ENCODE measurements at regions not wholly inside any gene's neighbourhood (a gene's known extent, or its start where the extent isn't known, plus 50 kb on each side); places are given as distances from the start of the nearest gene placed in this dataset.

DNA sequence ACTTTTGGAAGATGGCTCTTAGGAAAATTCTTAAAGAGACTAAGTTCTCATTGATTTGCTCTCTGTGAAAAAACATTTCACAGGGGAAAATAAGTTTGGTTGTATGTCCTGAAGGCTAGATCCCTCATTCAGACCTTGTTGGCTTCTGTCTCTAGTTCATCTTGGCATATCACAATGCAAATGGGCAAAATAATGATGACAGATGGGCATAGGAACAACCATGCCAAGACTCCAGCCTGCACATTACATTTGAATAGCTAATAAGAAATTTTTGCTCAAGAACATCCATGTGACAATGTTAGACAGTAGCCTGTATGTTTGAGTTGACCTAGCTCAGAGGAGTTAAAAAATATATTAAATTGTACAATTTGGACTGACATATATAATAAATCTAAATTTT lies 292.9 kb downstream of the PLA2G4A start:
- ATAC-seq (ENCODE audit: low read depth), result no peak
- intact Hi-C loops (cut with micrococcal nuclease), result no loop called here
- no peaks in the 10 kb centered on the region for H3K36me3 Mint-ChIP-seq (ENCODE audit: low read depth)
- H3K27ac Mint-ChIP-seq, result no peak overlapping the region
- ChIA-PET CTCF (no interaction called here), POLR2A (no interaction called here)
- no peak for DNase-seq
- H3K4me3 Mint-ChIP-seq, result no peak overlapping the region
- peaks cover 5% of the 10 kb centered on the region for H3K9me3 Mint-ChIP-seq
- H3K4me1 Mint-ChIP-seq, result no peaks in the 10 kb centered on the region
- TF ChIP-seq, protein P1, sequence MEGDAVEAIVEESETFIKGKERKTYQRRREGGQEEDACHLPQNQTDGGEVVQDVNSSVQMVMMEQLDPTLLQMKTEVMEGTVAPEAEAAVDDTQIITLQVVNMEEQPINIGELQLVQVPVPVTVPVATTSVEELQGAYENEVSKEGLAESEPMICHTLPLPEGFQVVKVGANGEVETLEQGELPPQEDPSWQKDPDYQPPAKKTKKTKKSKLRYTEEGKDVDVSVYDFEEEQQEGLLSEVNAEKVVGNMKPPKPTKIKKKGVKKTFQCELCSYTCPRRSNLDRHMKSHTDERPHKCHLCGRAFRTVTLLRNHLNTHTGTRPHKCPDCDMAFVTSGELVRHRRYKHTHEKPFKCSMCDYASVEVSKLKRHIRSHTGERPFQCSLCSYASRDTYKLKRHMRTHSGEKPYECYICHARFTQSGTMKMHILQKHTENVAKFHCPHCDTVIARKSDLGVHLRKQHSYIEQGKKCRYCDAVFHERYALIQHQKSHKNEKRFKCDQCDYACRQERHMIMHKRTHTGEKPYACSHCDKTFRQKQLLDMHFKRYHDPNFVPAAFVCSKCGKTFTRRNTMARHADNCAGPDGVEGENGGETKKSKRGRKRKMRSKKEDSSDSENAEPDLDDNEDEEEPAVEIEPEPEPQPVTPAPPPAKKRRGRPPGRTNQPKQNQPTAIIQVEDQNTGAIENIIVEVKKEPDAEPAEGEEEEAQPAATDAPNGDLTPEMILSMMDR (IDR thresholded peaks at IDR 0.05), result no peak
- H3K27me3 Mint-ChIP-seq, result no peaks in the 10 kb centered on the region

DNA sequence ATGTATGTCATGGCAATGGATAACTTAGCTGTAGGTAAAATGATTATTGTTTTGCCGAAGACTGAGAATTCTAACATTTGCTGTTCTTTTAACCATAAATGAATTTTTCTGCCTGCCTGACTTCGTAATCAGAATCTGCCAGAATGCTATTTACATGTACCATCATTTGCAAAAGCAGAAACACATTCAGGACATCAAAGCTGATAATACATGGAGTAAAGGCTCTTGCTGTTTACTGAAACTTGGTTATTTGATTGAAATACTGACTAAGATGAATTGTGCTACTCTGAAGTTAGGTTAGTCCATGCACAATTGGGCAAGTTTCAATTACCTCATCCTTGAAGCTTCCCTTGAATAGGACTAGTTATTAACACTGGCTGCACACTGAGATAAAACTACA lies 293.8 kb downstream of the PLA2G4A start:
- no peak overlapping the region for H3K4me3 Mint-ChIP-seq
- intact Hi-C loops (cut with micrococcal nuclease), result no loop called here
- peaks cover 5% of the 10 kb centered on the region for H3K9me3 Mint-ChIP-seq
- H3K36me3 Mint-ChIP-seq (ENCODE audit: low read depth), result no peaks in the 10 kb centered on the region
- ChIA-PET CTCF (no interaction called here), POLR2A (no interaction called here)
- TF ChIP-seq, protein P1 (IDR thresholded peaks at IDR 0.05), result no peak
- H3K4me1 Mint-ChIP-seq, result no peaks in the 10 kb centered on the region
- DNase-seq (no peak), ATAC-seq (ENCODE audit: low read depth) (no peak)
- no peak overlapping the region for H3K27ac Mint-ChIP-seq
- H3K27me3 Mint-ChIP-seq, result no peaks in the 10 kb centered on the region

DNA sequence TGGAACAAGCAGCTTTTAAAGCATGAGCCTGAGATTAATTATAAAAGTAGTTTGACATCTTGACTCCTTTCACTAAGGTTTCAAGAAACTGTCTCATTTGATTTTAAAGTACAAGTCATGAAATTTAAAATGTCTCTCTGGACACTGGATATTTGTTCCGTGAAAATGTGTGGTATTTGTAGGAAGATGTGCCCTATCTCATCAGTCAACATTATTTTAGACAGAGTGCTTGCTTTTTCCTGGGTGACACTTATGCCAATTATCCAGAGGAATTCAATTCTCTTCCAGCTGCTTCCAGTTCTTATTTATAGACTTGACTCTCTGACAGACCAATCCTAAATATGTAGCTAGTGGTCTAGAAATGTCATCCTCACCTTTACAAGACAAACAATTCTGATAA lies 300.4 kb downstream of the PLA2G4A start:
- H3K9me3 Mint-ChIP-seq, result peaks cover 3% of the 10 kb centered on the region
- ATAC-seq (ENCODE audit: low read depth) (no peak), DNase-seq (no peak)
- no peaks in the 10 kb centered on the region for H3K36me3 Mint-ChIP-seq (ENCODE audit: low read depth)
- intact Hi-C loops (cut with micrococcal nuclease), result no loop called here
- H3K27me3 Mint-ChIP-seq, result no peaks in the 10 kb centered on the region
- TF ChIP-seq, protein P1 (IDR thresholded peaks at IDR 0.05), result no peak
- CTCF ChIA-PET, result no interaction called here
- no peak overlapping the region for H3K4me3 Mint-ChIP-seq
- no peak overlapping the region for H3K27ac Mint-ChIP-seq
- POLR2A ChIA-PET, result no interaction called here
- no peaks in the 10 kb centered on the region for H3K4me1 Mint-ChIP-seq

DNA sequence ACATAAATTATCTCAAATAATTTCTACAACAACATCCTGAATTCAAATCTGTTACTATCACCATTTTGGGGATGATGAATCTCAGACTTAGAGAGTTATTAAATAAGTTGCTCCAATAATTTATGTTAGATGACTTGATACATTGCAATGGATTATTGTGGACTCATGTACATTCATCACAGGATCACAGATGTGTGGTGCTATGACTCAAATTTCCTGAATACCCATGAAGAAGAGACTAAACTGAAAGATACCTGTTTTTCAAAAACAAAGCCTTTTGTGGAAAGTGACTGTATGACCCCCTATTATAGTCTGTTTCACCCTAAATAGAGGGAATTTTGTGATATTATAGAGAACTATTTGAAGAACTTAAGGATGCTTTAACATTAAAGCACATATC lies 315.0 kb downstream of the PLA2G4A start:
- Mint-ChIP-seq H3K27ac (no peak overlapping the region), H3K9me3 (peaks cover 10% of the 10 kb centered on the region), H3K4me1 (no peaks in the 10 kb centered on the region), H3K36me3 (ENCODE audit: low read depth) (no peaks in the 10 kb centered on the region), H3K4me3 (no peak overlapping the region), H3K27me3 (no peaks in the 10 kb centered on the region)
- DNase-seq (no peak), ATAC-seq (ENCODE audit: low read depth) (no peak)
- intact Hi-C loops (cut with micrococcal nuclease), result no loop called here
- ChIA-PET CTCF (no interaction called here), POLR2A (no interaction called here)
- TF ChIP-seq, protein P1 (IDR thresholded peaks at IDR 0.05), result no peak

DNA sequence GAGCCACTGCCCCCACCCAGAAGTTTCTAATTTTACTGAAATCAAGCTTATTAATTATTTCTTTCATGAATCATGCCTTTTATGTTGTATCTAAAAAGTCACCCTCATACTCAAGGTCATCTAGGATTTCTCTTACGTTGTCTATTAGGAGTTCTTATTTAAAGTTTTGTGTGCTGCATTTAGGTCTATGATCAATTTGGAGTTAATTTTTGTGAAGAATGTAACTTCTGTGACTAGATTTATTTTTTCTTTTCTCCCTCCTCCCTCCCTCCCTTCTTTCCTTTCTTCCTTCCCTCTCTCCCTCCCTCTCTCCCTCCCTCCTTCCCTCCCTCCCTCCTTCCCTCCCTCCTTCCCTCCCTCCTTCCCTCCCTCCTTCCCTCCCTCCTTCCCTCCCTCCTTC lies 317.6 kb downstream of the PLA2G4A start:
- H3K4me3 Mint-ChIP-seq, result no peak overlapping the region
- no peaks in the 10 kb centered on the region for H3K4me1 Mint-ChIP-seq
- ChIA-PET POLR2A (no interaction called here), CTCF (no interaction called here)
- H3K27me3 Mint-ChIP-seq, result no peaks in the 10 kb centered on the region
- H3K36me3 Mint-ChIP-seq (ENCODE audit: low read depth), result no peaks in the 10 kb centered on the region
- ATAC-seq (ENCODE audit: low read depth) (no peak), DNase-seq (no peak)
- intact Hi-C loops (cut with micrococcal nuclease), result no loop called here
- TF ChIP-seq, protein P1 (IDR thresholded peaks at IDR 0.05), result no peak
- H3K27ac Mint-ChIP-seq, result no peak overlapping the region
- H3K9me3 Mint-ChIP-seq, result peaks cover 9% of the 10 kb centered on the region

Data from activated B cell treated with CpG ODN at 0.5 μM for 24 hours (primary cell).